Nephron (organoid): ENCODE measurements at regions not wholly inside any gene's neighbourhood (a gene's known extent, or its start where the extent isn't known, plus 50 kb on each side); places are given as distances from the start of the nearest gene placed in this dataset.

ENCODE experiments used
- H3K27ac Mint-ChIP-seq, 3 experiments: 2 replicates each; pipeline ENCODE4 v1.8.0; 2020; ENCODE audit warnings: mixed read lengths in 3 of 3, mild to moderate bottlenecking in 2 of 3, moderate library complexity in 1 of 3
- H3K27me3 Mint-ChIP-seq: 2 replicates; pipeline ENCODE4 v1.8.0; 2021; ENCODE audit warnings: low read depth, mild to moderate bottlenecking, moderate library complexity, mixed read lengths
- H3K36me3 Mint-ChIP-seq: 2 replicates; pipeline ENCODE4 v1.8.0; 2020; ENCODE audit warnings: low read depth, mixed read lengths
- H3K4me1 Mint-ChIP-seq: 2 replicates; pipeline ENCODE4 v1.8.0; 2020; ENCODE audit warnings: mixed read lengths
- H3K4me3 Mint-ChIP-seq, 3 experiments: 2 replicates each; pipeline ENCODE4 v1.8.0; 2020; ENCODE audit warnings: mild to moderate bottlenecking in 3 of 3, mixed read lengths in 3 of 3, moderate library complexity in 2 of 3
- H3K9me3 Mint-ChIP-seq: 2 replicates; pipeline ENCODE4 v1.8.0; 2020; ENCODE audit warnings: mixed read lengths
- TF ChIP-seq, protein P1 (sequence below), 3 experiments: fragments of 200-600 bp; sonication (generic); IDR thresholded peaks; one replicate each; pipeline ENCODE4 v1.5.0; 2021; ENCODE audit warnings: antibody characterized with exemption in 3 of 3; ENCODE audit not compliant: unreplicated experiment in 3 of 3

- no peaks in the 10 kb centered on the region for H3K36me3 Mint-ChIP-seq
- TF ChIP-seq, protein P1, sequence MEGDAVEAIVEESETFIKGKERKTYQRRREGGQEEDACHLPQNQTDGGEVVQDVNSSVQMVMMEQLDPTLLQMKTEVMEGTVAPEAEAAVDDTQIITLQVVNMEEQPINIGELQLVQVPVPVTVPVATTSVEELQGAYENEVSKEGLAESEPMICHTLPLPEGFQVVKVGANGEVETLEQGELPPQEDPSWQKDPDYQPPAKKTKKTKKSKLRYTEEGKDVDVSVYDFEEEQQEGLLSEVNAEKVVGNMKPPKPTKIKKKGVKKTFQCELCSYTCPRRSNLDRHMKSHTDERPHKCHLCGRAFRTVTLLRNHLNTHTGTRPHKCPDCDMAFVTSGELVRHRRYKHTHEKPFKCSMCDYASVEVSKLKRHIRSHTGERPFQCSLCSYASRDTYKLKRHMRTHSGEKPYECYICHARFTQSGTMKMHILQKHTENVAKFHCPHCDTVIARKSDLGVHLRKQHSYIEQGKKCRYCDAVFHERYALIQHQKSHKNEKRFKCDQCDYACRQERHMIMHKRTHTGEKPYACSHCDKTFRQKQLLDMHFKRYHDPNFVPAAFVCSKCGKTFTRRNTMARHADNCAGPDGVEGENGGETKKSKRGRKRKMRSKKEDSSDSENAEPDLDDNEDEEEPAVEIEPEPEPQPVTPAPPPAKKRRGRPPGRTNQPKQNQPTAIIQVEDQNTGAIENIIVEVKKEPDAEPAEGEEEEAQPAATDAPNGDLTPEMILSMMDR (IDR thresholded peaks at IDR 0.05; ENCODE audit: unreplicated experiment in 3 of 3) = no peak
- H3K4me3 Mint-ChIP-seq = no peak overlapping the region
- H3K9me3 Mint-ChIP-seq = no peaks in the 10 kb centered on the region
- peaks cover 32% of the 10 kb centered on the region for H3K27me3 Mint-ChIP-seq
- no peaks in the 10 kb centered on the region for H3K4me1 Mint-ChIP-seq
- no peak overlapping the region for H3K27ac Mint-ChIP-seq
These were observed 421.1 kb downstream of the GLRX3 start for GRCh38 chr10:130557181-130557845.

- TF ChIP-seq, protein P1 (IDR thresholded peaks at IDR 0.05; ENCODE audit: unreplicated experiment in 3 of 3) = no peak
- H3K9me3 Mint-ChIP-seq = no peaks in the 10 kb centered on the region
- peaks cover 32% of the 10 kb centered on the region for H3K27me3 Mint-ChIP-seq
- no peaks in the 10 kb centered on the region for H3K4me1 Mint-ChIP-seq
- H3K27ac Mint-ChIP-seq = no peak overlapping the region
- no peaks in the 10 kb centered on the region for H3K36me3 Mint-ChIP-seq
- H3K4me3 Mint-ChIP-seq = no peak overlapping the region
These were observed 422.8 kb downstream of the GLRX3 start for GRCh38 chr10:130558746-130559546.

DNA sequence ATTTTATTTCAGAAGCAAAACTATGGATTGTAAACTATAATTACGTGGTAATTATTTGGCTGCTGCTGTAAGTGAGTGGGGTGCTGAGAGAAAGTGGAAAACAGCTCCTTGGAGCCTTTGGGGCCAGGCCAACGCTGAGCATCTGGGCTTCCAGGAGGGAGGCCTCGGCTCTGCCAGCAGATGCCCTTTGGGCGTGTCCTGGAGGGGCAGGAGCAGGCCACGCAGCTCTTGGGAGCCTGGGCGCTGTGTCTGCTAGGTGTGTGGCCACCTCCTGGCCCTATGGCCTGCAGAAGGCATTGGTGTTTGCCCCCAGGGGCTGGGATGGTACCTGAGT lies 423.3 kb downstream of the GLRX3 start:
- Mint-ChIP-seq H3K27ac (no peak overlapping the region), H3K36me3 (no peaks in the 10 kb centered on the region), H3K9me3 (no peaks in the 10 kb centered on the region), H3K27me3 (peaks cover 33% of the 10 kb centered on the region), H3K4me1 (no peaks in the 10 kb centered on the region), H3K4me3 (no peak overlapping the region)
- TF ChIP-seq, protein P1 (IDR thresholded peaks at IDR 0.05; ENCODE audit: unreplicated experiment in 3 of 3) = no peak

- Mint-ChIP-seq H3K4me1 (no peaks in the 10 kb centered on the region), H3K36me3 (no peaks in the 10 kb centered on the region), H3K9me3 (no peaks in the 10 kb centered on the region)
These were observed 423.9 kb downstream of the GLRX3 start for GRCh38 chr10:130560116-130560515.

GRCh38 chr10:130560573-130560972 lies 424.4 kb downstream of the GLRX3 start:
- TF ChIP-seq, protein P1 (IDR thresholded peaks at IDR 0.05; ENCODE audit: unreplicated experiment in 3 of 3) = no peak
- peaks cover 37% of the 10 kb centered on the region for H3K27me3 Mint-ChIP-seq
- no peaks in the 10 kb centered on the region for H3K36me3 Mint-ChIP-seq
- peaks cover under 1% of the 10 kb centered on the region for H3K4me1 Mint-ChIP-seq
- H3K27ac Mint-ChIP-seq = no peak overlapping the region
- H3K4me3 Mint-ChIP-seq = no peak overlapping the region
- H3K9me3 Mint-ChIP-seq = no peaks in the 10 kb centered on the region

More at GRCh38 chr10:130560116-130560515, 423.9 kb downstream of the GLRX3 start:
- Mint-ChIP-seq H3K4me3 (no peak overlapping the region), H3K27ac (no peak overlapping the region), H3K27me3 (peaks cover 36% of the 10 kb centered on the region)
- TF ChIP-seq, protein P1 (IDR thresholded peaks at IDR 0.05; ENCODE audit: unreplicated experiment in 3 of 3) = no peak
